IPS-NIHi7 (cell line): ENCODE measurements at regions not wholly inside any gene's neighbourhood (a gene's known extent, or its start where the extent isn't known, plus 50 kb on each side); places are given as distances from the start of the nearest gene placed in this dataset.
A peak's percentile ranks its signal among the peaks of the same experiment; 100 is the strongest.
"Not testable (repeated sequence)": the region's sequence is repeated elsewhere in the genome, so short reads cannot be mapped to it uniquely, and the experiment has no call there.

ENCODE experiments used
- DNase-seq: peaks from one replicate; pipeline ENCODE4 v3.0.0; 2012; ENCODE audit warnings: mixed read lengths; ENCODE audit errors: extremely low spot score

GRCh38 chr21:17388226-17388625 is 124.6 kb upstream of the CXADR start:
- DNase-seq = no peak

- no peak for DNase-seq
Observed at GRCh38 chr21:17389311-17389710, 123.5 kb upstream of the CXADR start.

DNA sequence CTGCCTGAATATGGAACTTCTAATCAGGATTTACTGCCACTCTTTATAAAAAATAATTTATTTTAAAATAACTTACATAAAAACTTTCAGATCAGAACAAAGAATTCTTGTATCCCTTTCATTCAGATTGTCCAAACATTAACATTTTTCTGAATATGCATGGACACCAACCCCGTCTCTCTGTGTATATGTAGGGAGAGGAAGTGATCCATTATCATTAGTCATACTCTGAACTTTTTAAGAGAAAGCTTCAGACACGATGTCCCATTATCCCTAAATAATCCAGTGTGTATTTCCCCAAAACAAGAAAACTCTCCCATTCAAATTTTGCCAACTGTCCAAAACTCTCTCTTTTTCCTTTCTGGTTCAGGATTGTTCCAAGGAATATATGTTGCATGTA is 122.3 kb upstream of the CXADR start:
- no peak for DNase-seq

- DNase-seq = no peak
Observed at GRCh38 chr21:17391811-17392340, 121.0 kb upstream of the CXADR start.

DNA sequence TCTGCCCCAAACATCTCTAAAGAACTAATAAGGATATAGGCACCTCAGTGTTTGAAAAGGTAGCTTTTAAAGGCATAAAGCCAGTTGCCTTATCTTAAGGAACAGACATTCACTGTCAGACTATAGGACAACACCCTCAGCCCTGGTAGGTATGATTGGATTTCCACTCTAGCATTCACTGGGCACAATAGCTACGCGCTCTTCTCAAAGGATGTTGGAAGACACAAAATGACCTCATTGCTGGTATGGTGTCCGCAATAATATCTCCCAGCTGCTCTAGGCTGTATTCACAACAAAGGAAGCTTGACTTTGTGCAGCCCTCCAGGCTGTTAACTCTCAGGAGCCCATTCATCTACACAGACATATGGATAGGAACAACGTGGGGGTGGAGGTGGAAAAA is 119.4 kb upstream of the CXADR start:
- DNase-seq = no peak

- no peak for DNase-seq
Observed at GRCh38 chr21:17396948-17397347, 115.9 kb upstream of the CXADR start.

DNA sequence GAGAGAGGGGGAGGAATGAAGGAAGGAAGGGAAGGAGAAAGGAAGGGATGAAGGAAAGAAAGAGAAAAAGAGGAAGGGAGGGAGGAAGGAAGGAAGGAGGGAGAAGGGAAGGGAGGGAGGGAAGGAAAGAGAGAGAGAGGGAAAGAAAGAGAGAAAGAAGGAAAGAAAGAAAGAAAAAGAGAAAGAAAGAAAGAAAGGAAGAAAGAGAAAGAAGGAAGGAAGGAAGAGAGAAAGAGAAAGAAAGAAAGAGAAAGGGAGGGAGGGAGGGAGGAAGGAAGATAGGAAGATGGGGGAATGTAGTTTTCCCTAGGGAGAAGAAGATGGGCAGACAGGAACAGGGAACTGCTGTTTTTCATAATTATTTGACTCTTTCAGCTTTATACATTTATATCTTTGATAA is 115.1 kb upstream of the CXADR start:
- DNase-seq = no peak

DNA sequence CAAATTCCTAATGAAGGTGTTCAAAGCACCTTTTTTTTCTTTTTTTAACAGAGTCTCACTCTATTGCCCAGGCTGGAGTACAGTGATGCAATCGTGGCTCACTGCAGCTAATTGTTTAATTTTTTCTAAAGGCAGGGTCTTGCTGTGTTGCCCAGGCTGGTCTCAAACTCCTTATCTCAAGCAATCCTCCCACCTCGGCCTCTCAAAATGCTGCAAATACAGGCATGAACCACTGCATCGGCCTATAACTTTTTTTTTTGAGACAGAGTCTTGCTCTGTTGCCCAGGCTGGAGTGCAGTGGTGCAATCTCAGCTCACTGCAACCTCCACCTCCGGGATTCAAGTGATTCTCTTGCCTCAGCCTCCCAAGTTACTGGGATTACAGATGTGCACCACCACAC is 113.9 kb upstream of the CXADR start:
- not testable (repeated sequence) for DNase-seq

- no peak for DNase-seq
Observed at GRCh38 chr21:17402937-17403336, 109.9 kb upstream of the CXADR start.

GRCh38 chr21:17406202-17406601 is 106.6 kb upstream of the CXADR start:
- DNase-seq = no peak

GRCh38 chr21:17414766-17415165 is 98.1 kb upstream of the CXADR start:
- DNase-seq = no peak

DNA sequence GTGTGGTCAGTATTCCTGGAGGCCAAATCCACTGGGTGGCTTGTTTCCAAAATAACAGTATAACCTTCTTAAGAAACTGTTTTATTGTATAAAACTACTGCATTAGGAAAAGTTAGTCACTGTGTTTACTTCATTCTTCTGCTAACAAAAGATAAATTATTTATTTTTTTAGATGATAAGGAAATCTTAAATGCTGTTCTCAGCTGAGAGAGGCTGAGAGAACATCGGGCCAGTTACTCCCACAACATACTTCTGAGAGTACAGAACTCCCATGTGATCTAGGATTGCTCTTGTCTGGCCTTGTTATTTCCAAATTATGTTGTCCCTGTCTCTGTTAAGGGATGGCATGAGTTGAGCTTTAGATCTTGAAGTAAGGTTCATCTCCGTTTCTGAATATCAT is 96.7 kb upstream of the CXADR start:
- DNase-seq = no peak

GRCh38 chr21:17422931-17423330 is 89.9 kb upstream of the CXADR start:
- no peak for DNase-seq

- no peak for DNase-seq
Observed at GRCh38 chr21:17427157-17427556, 85.7 kb upstream of the CXADR start.

DNA sequence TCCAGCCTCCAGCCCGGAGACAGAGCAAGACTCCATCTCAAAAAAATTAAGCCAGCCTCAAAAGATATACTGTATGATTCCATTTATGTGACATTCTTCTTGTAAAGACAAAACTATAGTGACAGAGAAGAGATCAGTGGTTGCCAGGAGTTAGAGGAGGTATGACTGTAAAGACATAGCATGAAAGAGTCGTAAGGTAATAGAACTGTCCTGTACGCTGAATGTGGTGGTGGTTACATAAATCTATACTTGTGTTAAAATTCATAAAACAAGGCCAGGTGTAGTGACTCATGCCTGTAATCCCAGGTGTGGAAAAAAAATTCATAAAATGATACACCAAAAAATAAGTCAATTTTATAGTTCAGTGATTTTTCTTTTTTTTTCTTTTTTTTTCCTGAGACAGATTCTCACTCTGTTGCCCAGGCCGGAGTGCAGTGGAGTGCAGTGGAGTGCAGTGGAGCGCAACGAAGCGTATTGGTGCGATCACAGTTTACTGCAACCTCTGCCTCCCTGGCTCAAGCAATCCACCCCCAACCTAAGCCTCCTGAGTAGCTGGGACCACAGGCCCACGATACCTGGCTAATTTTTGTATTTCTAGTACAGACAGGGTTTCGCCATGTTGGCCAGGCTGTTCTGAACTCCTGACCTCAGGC is 84.9 kb upstream of the CXADR start:
- no peak for DNase-seq

DNA sequence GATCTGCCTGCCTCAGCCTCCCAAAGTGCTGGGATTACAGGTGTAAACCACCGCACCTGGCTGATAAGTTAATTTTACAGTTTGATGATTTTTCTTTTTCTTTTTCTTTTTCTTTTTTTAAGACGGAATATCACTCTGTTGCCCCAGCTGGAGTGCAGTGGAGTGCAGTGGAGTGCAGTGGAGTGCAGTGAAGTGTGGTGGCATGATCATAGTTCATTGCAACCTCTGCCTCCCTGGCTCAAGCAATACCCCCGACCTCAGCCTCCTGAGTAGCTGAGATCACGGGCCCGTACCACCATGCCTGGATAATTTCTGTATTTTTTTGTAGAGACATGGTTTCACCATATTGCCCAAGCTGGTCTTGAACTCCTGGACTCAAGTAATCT is 84.4 kb upstream of the CXADR start:
- DNase-seq = no peak

DNA sequence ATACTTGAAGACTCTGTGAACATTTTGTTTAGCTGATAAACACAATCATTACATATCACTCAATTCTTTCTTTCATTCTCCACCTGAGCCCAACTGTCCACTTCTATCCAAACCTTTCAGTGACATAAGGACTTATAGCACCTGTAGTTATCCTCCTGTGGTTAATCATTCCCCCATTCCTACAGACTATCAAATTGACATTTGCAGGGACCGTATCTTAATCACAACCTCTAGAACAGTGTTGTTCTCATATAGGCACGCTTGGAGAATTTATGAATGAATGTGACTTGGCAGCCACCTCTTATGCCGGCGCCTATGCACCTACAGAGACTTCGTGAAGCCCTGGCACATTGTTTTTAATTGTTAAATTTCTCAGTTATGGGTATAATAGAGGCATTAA is 83.9 kb upstream of the CXADR start:
- no peak for DNase-seq

DNA sequence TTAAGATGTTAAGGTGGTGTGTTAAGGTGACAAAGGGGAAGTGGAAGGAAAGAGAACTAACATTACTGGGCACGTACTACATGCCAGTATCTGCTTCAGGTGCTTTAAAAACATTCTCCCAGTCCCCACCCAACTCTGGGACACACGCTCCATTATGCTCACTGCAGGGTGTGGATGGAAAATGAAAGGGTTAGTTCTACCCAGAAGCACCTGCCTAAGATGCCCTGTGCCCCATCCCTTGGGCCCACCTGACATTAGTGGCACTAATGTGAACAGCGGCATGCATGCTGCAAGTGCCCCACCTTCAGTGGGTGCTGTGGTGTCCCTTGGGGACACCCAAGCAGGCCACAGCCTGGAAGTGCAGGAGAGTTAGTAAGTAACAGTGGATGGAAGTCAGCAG is 82.9 kb upstream of the CXADR start:
- no peak for DNase-seq

DNA sequence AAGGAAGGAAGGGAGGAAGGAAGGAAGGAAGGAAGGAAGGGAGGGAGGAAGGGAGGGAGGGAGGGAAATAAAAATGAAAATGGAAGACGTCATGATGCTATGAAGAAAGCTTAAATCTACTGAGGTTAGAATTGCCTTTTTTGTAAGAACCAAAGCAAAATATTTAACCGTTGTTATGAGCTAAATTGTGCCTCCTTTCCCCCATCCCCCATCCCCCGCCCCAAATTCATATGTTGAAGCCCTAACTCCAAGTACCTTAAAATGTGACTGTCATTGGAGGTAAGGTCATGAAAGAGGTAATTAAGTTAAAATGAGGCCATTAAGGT is 80.1 kb upstream of the CXADR start:
- DNase-seq = no peak

GRCh38 chr21:17433730-17434129 is 79.1 kb upstream of the CXADR start:
- no peak for DNase-seq

DNA sequence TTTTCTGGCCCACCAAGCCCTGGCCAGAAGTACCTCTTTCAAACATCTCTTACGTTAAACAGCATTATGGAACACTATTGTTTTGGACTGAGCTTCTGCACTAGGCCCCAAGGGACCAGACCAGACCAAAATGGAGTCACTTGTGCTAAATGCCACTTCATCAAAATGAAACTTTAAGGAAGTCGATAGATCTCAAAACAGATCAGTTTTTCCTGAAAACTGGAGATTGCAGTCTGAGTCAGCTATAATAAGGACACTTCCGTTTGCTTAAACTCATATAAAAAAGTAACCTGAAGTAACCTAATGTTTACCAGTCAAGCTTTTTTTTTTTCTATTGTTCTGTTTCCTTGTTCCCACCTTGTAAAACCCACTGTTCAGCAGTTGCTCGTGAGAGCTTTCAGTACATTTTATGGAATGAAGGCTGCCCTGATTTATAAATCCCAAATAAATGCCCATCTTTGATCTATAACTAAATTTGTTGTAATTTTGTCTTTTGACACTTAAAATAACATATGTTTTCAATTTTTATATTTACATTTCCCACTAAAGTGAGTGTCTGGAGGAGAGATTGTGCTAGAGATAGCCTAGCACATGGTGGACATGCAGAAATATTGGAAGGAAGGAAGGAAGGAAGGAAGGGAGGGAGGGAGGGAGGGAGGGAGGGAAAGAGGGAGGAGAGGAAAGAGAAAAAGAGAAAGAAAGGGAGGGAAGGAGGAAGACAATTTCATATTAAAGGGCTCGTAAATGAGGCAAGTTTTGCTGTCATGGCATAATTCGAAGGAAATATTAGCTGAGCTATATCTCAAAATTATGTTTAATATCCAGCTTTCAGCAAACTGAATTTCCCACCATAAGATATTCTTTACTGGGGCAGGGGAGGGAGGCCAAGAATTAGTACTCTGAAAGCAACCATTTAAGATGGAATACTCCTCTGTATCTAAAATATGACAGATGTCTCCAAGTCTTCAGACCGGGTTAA is 77.0 kb upstream of the CXADR start:
- no peak for DNase-seq

DNA sequence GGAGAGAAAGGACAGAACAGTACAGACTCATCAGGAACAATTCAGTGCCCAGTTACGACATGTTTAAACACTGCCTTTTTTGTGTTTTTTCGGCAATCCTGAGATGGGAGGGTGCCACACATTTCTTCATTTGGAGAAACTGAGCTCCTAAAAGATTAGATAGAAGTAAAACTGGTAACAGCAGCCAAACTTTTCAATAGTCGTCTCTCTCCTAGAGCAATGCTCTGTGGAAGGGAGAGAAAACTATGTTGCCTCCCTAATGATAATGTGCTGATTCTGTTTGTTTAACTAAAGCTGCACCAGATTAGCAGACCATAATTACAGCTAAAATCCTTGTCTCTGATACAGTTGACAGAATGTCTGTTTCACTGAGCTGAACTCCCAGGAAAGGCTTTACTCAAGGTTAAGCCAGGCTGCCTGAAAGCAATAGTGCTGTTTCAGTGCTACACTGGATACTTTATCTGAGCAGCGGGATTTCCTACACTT is 76.2 kb upstream of the CXADR start:
- DNase-seq = no peak

- peak; percentile 70 for DNase-seq
Observed at GRCh38 chr21:17438635-17439034, 74.2 kb upstream of the CXADR start.
